WTC11 (cell line): ENCODE measurements at regions not wholly inside any gene's neighbourhood (a gene's known extent, or its start where the extent isn't known, plus 50 kb on each side); places are given as distances from the start of the nearest gene placed in this dataset.

Experiments used
- ATAC-seq: fragments of 200-7000 bp; cut with Tn5 transposase; 2 replicates; pipeline ENCODE4 v1.10.0; 2021; ENCODE audit warnings: mild to moderate bottlenecking, moderate library complexity
- CTCF ChIA-PET: fragments of 300-600 bp; sonication (Branson Sonifier 250); formaldehyde crosslinking; loops from one replicate; lab custom pipeline; 2021; ENCODE audit warnings: antibody characterized with exemption; lab: Charles Lee
- POLR2A ChIA-PET: fragments of 350-600 bp; sonication (Branson Sonifier 250); formaldehyde crosslinking; loops from one replicate; lab custom pipeline; 2021; ENCODE audit warnings: antibody characterized with exemption; lab: Charles Lee
- DNase-seq: peaks from one replicate; pipeline ENCODE4 v3.0.0; 2021; ENCODE audit warnings: low spot score
- H3K27ac Mint-ChIP-seq: 2 replicates; pipeline ENCODE4 v1.8.0; 2021; ENCODE audit warnings: mixed read lengths
- H3K27me3 Mint-ChIP-seq: 2 replicates; pipeline ENCODE4 v1.8.0; 2021; ENCODE audit warnings: low read depth, mild to moderate bottlenecking, moderate library complexity, mixed read lengths
- H3K36me3 Mint-ChIP-seq: 2 replicates; pipeline ENCODE4 v1.8.0; 2021; ENCODE audit warnings: mixed read lengths
- H3K4me1 Mint-ChIP-seq: 2 replicates; pipeline ENCODE4 v1.8.0; 2022; ENCODE audit warnings: mixed read lengths
- H3K4me3 Mint-ChIP-seq: 2 replicates; pipeline ENCODE4 v1.8.0; 2021; ENCODE audit warnings: mild to moderate bottlenecking, moderate library complexity, mixed read lengths
- H3K9me3 Mint-ChIP-seq: 2 replicates; pipeline ENCODE4 v1.8.0; 2021; ENCODE audit warnings: mixed read lengths
- CTCF ChIP-seq: fragments of 200-600 bp; IDR thresholded peaks from 2 replicates; pipeline ENCODE4 v1.8.0; 2022; ENCODE audit warnings: antibody characterized with exemption
- E2F5 ChIP-seq: sonication (generic); formaldehyde crosslinking; IDR thresholded peaks from 2 replicates; pipeline ENCODE4 v1.8.1; 2022; ENCODE audit warnings: mild to moderate bottlenecking, moderate library complexity, missing genetic modification reagents
- ESRRA ChIP-seq: sonication (generic); formaldehyde crosslinking; IDR thresholded peaks from 2 replicates; pipeline ENCODE4 v1.8.1; 2022; ENCODE audit warnings: mild to moderate bottlenecking, missing genetic modification reagents, borderline replicate concordance
- FOXP1 ChIP-seq: sonication (generic); formaldehyde crosslinking; IDR thresholded peaks from 2 replicates; pipeline ENCODE4 v1.8.0; 2022; ENCODE audit warnings: missing genetic modification reagents, mild to moderate bottlenecking, moderate library complexity, borderline replicate concordance
- GABPB1 ChIP-seq: sonication (generic); formaldehyde crosslinking; IDR thresholded peaks from 2 replicates; pipeline ENCODE4 v1.8.1; 2023; ENCODE audit warnings: mild to moderate bottlenecking, missing genetic modification reagents
- HMGXB4 ChIP-seq: sonication (generic); formaldehyde crosslinking; IDR thresholded peaks from 2 replicates; pipeline ENCODE4 v1.8.1; 2023; ENCODE audit warnings: mild to moderate bottlenecking, moderate library complexity, missing genetic modification reagents
- NR1H2 ChIP-seq: sonication (generic); formaldehyde crosslinking; IDR thresholded peaks from 2 replicates; pipeline ENCODE4 v1.9.0; 2021; ENCODE audit warnings: mild to moderate bottlenecking, moderate library complexity, missing genetic modification reagents
- NR3C1 ChIP-seq: sonication (generic); formaldehyde crosslinking; conservative IDR thresholded peaks from 2 replicates; pipeline ENCODE4 v1.8.1; 2023; ENCODE audit warnings: low read depth, mild to moderate bottlenecking, missing genetic modification reagents
- SMAD3 ChIP-seq: sonication (generic); formaldehyde crosslinking; IDR thresholded peaks from 2 replicates; pipeline ENCODE4 v1.8.0; 2022; ENCODE audit warnings: missing genetic modification reagents, mild to moderate bottlenecking, borderline replicate concordance
- TEAD4 ChIP-seq: sonication (generic); formaldehyde crosslinking; IDR thresholded peaks from 2 replicates; pipeline ENCODE4 v1.8.0; 2022; ENCODE audit warnings: mild to moderate bottlenecking, missing genetic modification reagents
- TP53 ChIP-seq: sonication (generic); formaldehyde crosslinking; IDR thresholded peaks from 2 replicates; pipeline ENCODE4 v1.8.1; 2023; ENCODE audit warnings: mild to moderate bottlenecking, missing genetic modification reagents
- USF2 ChIP-seq: sonication (generic); formaldehyde crosslinking; IDR thresholded peaks from 2 replicates; pipeline ENCODE4 v1.8.1; 2023; ENCODE audit warnings: mild to moderate bottlenecking, missing genetic modification reagents, moderate library complexity
- ZNF138 ChIP-seq: sonication (generic); formaldehyde crosslinking; conservative IDR thresholded peaks from 2 replicates; pipeline ENCODE4 v1.8.1; 2022; ENCODE audit warnings: mild to moderate bottlenecking, moderate library complexity, missing genetic modification reagents
- ZNF232 ChIP-seq: sonication (generic); formaldehyde crosslinking; IDR thresholded peaks from 2 replicates; pipeline ENCODE4 v1.8.0; 2022; ENCODE audit warnings: mild to moderate bottlenecking, missing genetic modification reagents
- ZNF263 ChIP-seq: sonication (generic); formaldehyde crosslinking; IDR thresholded peaks from 2 replicates; pipeline ENCODE4 v1.8.1; 2022; ENCODE audit warnings: low read depth, mild to moderate bottlenecking, moderate library complexity, missing genetic modification reagents
- ZNF396 ChIP-seq: fragments of 250-450 bp; sonication (Bioruptor Pico); IDR thresholded peaks from 2 replicates; pipeline ENCODE4 v1.8.0; 2021; ENCODE audit warnings: mild to moderate bottlenecking, moderate library complexity, borderline replicate concordance
- ZNF423 ChIP-seq: fragments of 250-450 bp; sonication (Bioruptor Pico); IDR thresholded peaks from 2 replicates; pipeline ENCODE4 v2.1.2; 2022; ENCODE audit warnings: mild to moderate bottlenecking, moderate library complexity

- POLR2A ChIA-PET: no interaction called here
- Mint-ChIP-seq H3K4me1 (peaks cover 5% of the 10 kb centered on the region), H3K36me3 (no peaks in the 10 kb centered on the region), H3K27me3 (no peaks in the 10 kb centered on the region; the same call in 1 of the 2 replicates), H3K9me3 (no peaks in the 10 kb centered on the region), H3K4me3 (no peak overlapping the region), H3K27ac (no peak overlapping the region)
- CTCF ChIA-PET: interaction anchor here (0.6 kb wide), 1 partner anchor 219 kb away, joined by 4 read pairs; no protein-coding TSS in a partner anchor
- no peak for DNase-seq
- no peak for ATAC-seq
- TF ChIP-seq HMGXB4 (CRISPR knock-in tag) (no peak), CTCF (no peak)
These were observed 245.0 kb downstream of the TTLL2 start for GRCh38 chr6:167569879-167570278.

- peaks cover 5% of the 10 kb centered on the region for H3K4me1 Mint-ChIP-seq
- POLR2A ChIA-PET: no interaction called here
- no peaks in the 10 kb centered on the region for H3K36me3 Mint-ChIP-seq
- H3K9me3 Mint-ChIP-seq: no peaks in the 10 kb centered on the region
- ATAC-seq (no peak), DNase-seq (no peak)
- H3K27ac Mint-ChIP-seq: no peak overlapping the region
- no peak overlapping the region for H3K4me3 Mint-ChIP-seq
- no peaks in the 10 kb centered on the region; the same call in 1 of the 2 replicates for H3K27me3 Mint-ChIP-seq
- TF ChIP-seq GABPB1 (CRISPR knock-in tag): no peak
- TF ChIP-seq ZNF263 (CRISPR knock-in tag): no peak
- TF ChIP-seq TP53 (CRISPR knock-in tag): no peak
- no peak for TF ChIP-seq CTCF
- no peak for TF ChIP-seq NR1H2 (CRISPR knock-in tag)
- TF ChIP-seq NR3C1 (CRISPR knock-in tag): no peak
- TF ChIP-seq HMGXB4 (CRISPR knock-in tag): no peak
- CTCF ChIA-PET: interaction anchor here (0.6 kb wide), 1 partner anchor 220 kb away, joined by 4 read pairs; no protein-coding TSS in a partner anchor
These were observed 245.8 kb downstream of the TTLL2 start for GRCh38 chr6:167570460-167571400.

- ChIA-PET CTCF (no interaction called here), POLR2A (no interaction called here)
- Mint-ChIP-seq H3K4me1 (peaks cover 6% of the 10 kb centered on the region), H3K4me3 (no peak overlapping the region), H3K9me3 (no peaks in the 10 kb centered on the region), H3K27ac (no peak overlapping the region), H3K36me3 (no peaks in the 10 kb centered on the region), H3K27me3 (no peaks in the 10 kb centered on the region; the same call in 1 of the 2 replicates)
- ATAC-seq (no peak), DNase-seq (no peak)
- no peak for TF ChIP-seq ZNF138 (CRISPR knock-in tag)
- TF ChIP-seq ZNF232 (CRISPR knock-in tag): no peak
- no peak for TF ChIP-seq GABPB1 (CRISPR knock-in tag)
- TF ChIP-seq SMAD3 (CRISPR knock-in tag): no peak
- no peak for TF ChIP-seq TEAD4 (CRISPR knock-in tag)
- no peak for TF ChIP-seq ZNF396 (CRISPR knock-in tag)
- TF ChIP-seq ZNF423 (CRISPR knock-in tag): no peak
- no peak for TF ChIP-seq FOXP1 (CRISPR knock-in tag)
- no peak for TF ChIP-seq E2F5 (CRISPR knock-in tag)
- no peak for TF ChIP-seq USF2
- TF ChIP-seq TP53 (CRISPR knock-in tag): no peak
- TF ChIP-seq ESRRA (CRISPR knock-in tag): no peak
These were observed 246.7 kb downstream of the TTLL2 start for GRCh38 chr6:167571550-167571949.
